Gastrocnemius medialis (tissue), 4 donors: ENCODE measurements at regions not wholly inside any gene's neighbourhood (a gene's known extent, or its start where the extent isn't known, plus 50 kb on each side); places are given as distances from the start of the nearest gene placed in this dataset.

Experiments used
- CTCF ChIP-seq, 5 experiments: fragments of 450-650 bp in 3 of 5; fragments of 200-600 bp in 2 of 5; sonication (generic) in 2 of 5; IDR thresholded peaks in 4 of 5; conservative IDR thresholded peaks in 1 of 5; 1 replicate in 4 of 5; 2 replicates in 1 of 5; pipeline ENCODE4 v1.5.1; 2016 to 2019; ENCODE audit warnings: antibody characterized with exemption in 5 of 5, mild to moderate bottlenecking in 3 of 5, moderate library complexity in 3 of 5
- POLR2A ChIP-seq, 2 donors: fragments of 450-650 bp; IDR thresholded peaks; one replicate each; pipeline ENCODE4 v1.6.1; 2017; ENCODE audit warnings: antibody characterized with exemption in 2 of 2, mild to moderate bottlenecking in 2 of 2, moderate library complexity in 2 of 2

GRCh38 chr20:40956542-40957264, 71.9 kb upstream of the TOP1 start:
- TF ChIP-seq POLR2A (IDR thresholded peaks at IDR 0.05) (no peak), CTCF (IDR thresholded peaks at IDR 0.05 in 4 of 5, conservative IDR thresholded peaks at IDR 0.05 in 1 of 5) (no peak)
